Adrenal gland (tissue), 9 donors: ENCODE measurements at regions not wholly inside any gene's neighbourhood (a gene's known extent, or its start where the extent isn't known, plus 50 kb on each side); places are given as distances from the start of the nearest gene placed in this dataset.

Source experiments
- DNase-seq, 7 donors: peaks; one replicate each; pipeline ENCODE4 v3.0.0-alpha.2; 2019 to 2020
- H3K27ac ChIP-seq, 5 donors: fragments of 200-600 bp; sonication (generic) in 4 of 5; 1 replicate in 3 of 5; 2 replicates in 2 of 5; pipeline versions ENCODE4 v1.5.1 to v1.8.0; 2016 to 2020; ENCODE audit warnings: mild to moderate bottlenecking in 1 of 5
- H3K27me3 ChIP-seq: fragments of 200-600 bp; 2 replicates; pipeline ENCODE4 v1.8.0; 2021
- H3K36me3 ChIP-seq, 2 donors: fragments of 200-600 bp; replicated peaks in 1 of 2; 1 replicate in 1 of 2; 2 replicates in 1 of 2; pipeline versions ENCODE4 v1.5.1 to v1.8.0; 2018 to 2022
- H3K4me1 ChIP-seq, 2 donors: fragments of 200-600 bp; replicated peaks in 1 of 2; 1 replicate in 1 of 2; 2 replicates in 1 of 2; pipeline versions ENCODE4 v1.5.1 to v1.8.0; 2018 to 2021
- H3K4me3 ChIP-seq, 4 donors: fragments of 200-600 bp; sonication (generic) in 3 of 4; one replicate each; pipeline ENCODE4 v1.5.1; 2016 to 2018
- H3K9me3 ChIP-seq, 3 donors: fragments of 200-600 bp; sonication (generic) in 1 of 3; replicated peaks in 1 of 3; 1 replicate in 2 of 3; 2 replicates in 1 of 3; pipeline versions ENCODE4 v1.5.1 to v1.8.0; 2016 to 2021
- CTCF ChIP-seq, 6 experiments: fragments of 450-650 bp in 4 of 6; fragments of 200-600 bp in 2 of 6; sonication (generic) in 1 of 6; IDR thresholded peaks; 1 replicate in 5 of 6; 2 replicates in 1 of 6; pipeline versions ENCODE4 v1.5.1 to v1.8.0; 2016 to 2021; ENCODE audit warnings: antibody characterized with exemption in 6 of 6, mild to moderate bottlenecking in 2 of 6, moderate library complexity in 1 of 6
- POLR2A ChIP-seq, 2 donors: fragments of 450-650 bp; IDR thresholded peaks; one replicate each; pipeline ENCODE4 v1.6.1; 2017; ENCODE audit warnings: antibody characterized with exemption in 2 of 2, mild to moderate bottlenecking in 2 of 2, moderate library complexity in 1 of 2
- WGBS, 4 donors: extraction: QIAGEN DNeasy Blood & Tissue Kit in 2 of 4; methylation state at CpG; one replicate each; pipeline versions ENCODE4 v1.1.5 to v1.1.7; 2013 to 2017; 5-methylcytosine and 5-hydroxymethylcytosine counted together
- intact Hi-C, 2 donors: fragments of 100-400 bp; cut with DNase I; formaldehyde crosslinking; loops; one replicate each; pipeline versions ENCODE4 v1.14.1 to v1.15.0; 2022 to 2023
- donor health status: healthy with polysubstance abuse.
- donor health status: Bipolar disorder and iron deficiency.
- donor health status: DM: yes; HTN: yes; CAD: no.
- donor health status: DM: no; HTN: no; CAD: no.
- donor health status: DM: no; HTN: no; CAD: no.

GRCh38 chr12:76706101-76706500, 57.8 kb upstream of the ZDHHC17 start:
- no peak for TF ChIP-seq POLR2A (IDR thresholded peaks at IDR 0.05)
- intact Hi-C loops = no loop called here
- Histone ChIP-seq H3K27ac (no peak overlapping the region), H3K36me3 (no peaks in the 10 kb centered on the region), H3K27me3 (no peaks in the 10 kb centered on the region), H3K4me1 (no peaks in the 10 kb centered on the region), H3K9me3 (no peaks in the 10 kb centered on the region), H3K4me3 (no peak overlapping the region)
- no peak for DNase-seq

GRCh38 chr12:76706761-76707160, 57.2 kb upstream of the ZDHHC17 start:
- H3K27me3 ChIP-seq = no peaks in the 10 kb centered on the region
- TF ChIP-seq POLR2A (IDR thresholded peaks at IDR 0.05) (no peak), CTCF (IDR thresholded peaks at IDR 0.05) (no peak)
- no peak overlapping the region for H3K27ac ChIP-seq
- H3K9me3 ChIP-seq = no peaks in the 10 kb centered on the region
- no peak overlapping the region for H3K4me3 ChIP-seq
- H3K36me3 ChIP-seq = no peaks in the 10 kb centered on the region
- H3K4me1 ChIP-seq = no peaks in the 10 kb centered on the region
- intact Hi-C loops = no loop called here
- no peak for DNase-seq

- Histone ChIP-seq H3K27ac (no peak overlapping the region), H3K4me1 (no peaks in the 10 kb centered on the region), H3K36me3 (no peaks in the 10 kb centered on the region), H3K27me3 (no peaks in the 10 kb centered on the region), H3K9me3 (no peaks in the 10 kb centered on the region), H3K4me3 (no peak overlapping the region)
- TF ChIP-seq CTCF (IDR thresholded peaks at IDR 0.05) = no peak
- TF ChIP-seq POLR2A (IDR thresholded peaks at IDR 0.05) = no peak
- no peak for DNase-seq
- 71 to 82% (median 74%) methylated on average over 4 of the region's 4 CpGs for WGBS, 4 donors
- intact Hi-C loops = no loop called here
Observed at GRCh38 chr12:76707772-76708171, 56.1 kb upstream of the ZDHHC17 start.

GRCh38 chr12:76708296-76708695, 55.6 kb upstream of the ZDHHC17 start:
- no peak overlapping the region for H3K4me3 ChIP-seq
- no peaks in the 10 kb centered on the region for H3K9me3 ChIP-seq
- no peaks in the 10 kb centered on the region for H3K36me3 ChIP-seq
- no peak for DNase-seq
- H3K27ac ChIP-seq = no peak overlapping the region
- TF ChIP-seq POLR2A (IDR thresholded peaks at IDR 0.05) (no peak), CTCF (IDR thresholded peaks at IDR 0.05) (no peak)
- no peaks in the 10 kb centered on the region for H3K27me3 ChIP-seq
- no peaks in the 10 kb centered on the region for H3K4me1 ChIP-seq
- WGBS, 4 donors = 47 to 58% (median 55%) methylated on average over 2 of the region's 2 CpGs
- intact Hi-C loops = no loop called here

- DNase-seq = no peak
- no peak overlapping the region for H3K27ac ChIP-seq
- WGBS, 4 donors = 73 to 80% (median 78%) methylated on average over 3 of the region's 3 CpGs
- no peaks in the 10 kb centered on the region for H3K27me3 ChIP-seq
- H3K9me3 ChIP-seq = no peaks in the 10 kb centered on the region
- intact Hi-C loops = no loop called here
- no peaks in the 10 kb centered on the region for H3K36me3 ChIP-seq
- no peak for TF ChIP-seq POLR2A (IDR thresholded peaks at IDR 0.05)
- no peak for TF ChIP-seq CTCF (IDR thresholded peaks at IDR 0.05)
- no peaks in the 10 kb centered on the region for H3K4me1 ChIP-seq
- H3K4me3 ChIP-seq = no peak overlapping the region
Observed at GRCh38 chr12:76711241-76711640, 52.7 kb upstream of the ZDHHC17 start.
